PC-3 (cell line): ENCODE measurements at regions not wholly inside any gene's neighbourhood (a gene's known extent, or its start where the extent isn't known, plus 50 kb on each side); places are given as distances from the start of the nearest gene placed in this dataset.
A peak's percentile ranks its signal among the peaks of the same experiment; 100 is the strongest.

ENCODE experiments used
- ATAC-seq: fragments of 200-7000 bp; cut with Tn5 transposase; 2 replicates; pipeline ENCODE4 v1.9.1; 2020; ENCODE audit warnings: mild to moderate bottlenecking, moderate library complexity
- BruUV-seq: library from RNA; stranded (reverse); fragments of 400-500 nt; replicated peaks from 2 replicates; lab custom pipeline; 2021; lab: Mats Ljungman, UMichigan
- CTCF ChIA-PET: fragments of 300-600 bp; sonication (Branson Sonifier 250); formaldehyde crosslinking; loops from one replicate; lab custom pipeline; 2022; ENCODE audit warnings: antibody characterized with exemption; lab: Charles Lee
- POLR2A ChIA-PET: fragments of 300-600 bp; sonication (Branson Sonifier 250); formaldehyde crosslinking; loops from one replicate; lab custom pipeline; 2022; ENCODE audit warnings: antibody characterized with exemption; ENCODE audit not compliant: unreplicated experiment; lab: Charles Lee
- DNase-seq: peaks from one replicate; pipeline ENCODE4 v3.0.0-alpha.2; 2015
- H2AFZ ChIP-seq: fragments of 300-600 bp; sonication (generic); 2 replicates; pipeline ENCODE4 v1.6.0; 2016; ENCODE audit warnings: antibody characterized with exemption, low read length
- H3F3A ChIP-seq: fragments of 300-600 bp; sonication (generic); one replicate; pipeline ENCODE4 v1.6.0; 2017; ENCODE audit warnings: antibody characterized with exemption, low read length, control low read depth, mild to moderate bottlenecking; ENCODE audit not compliant: unreplicated experiment
- H3K27ac ChIP-seq: fragments of 300-600 bp; sonication (generic); 2 replicates; pipeline ENCODE4 v1.5.1; 2016; ENCODE audit warnings: mild to moderate bottlenecking, low read length
- H3K27me3 ChIP-seq: fragments of 300-600 bp; sonication (generic); 2 replicates; pipeline ENCODE4 v1.6.1; 2016; ENCODE audit warnings: low read length, mixed read lengths
- H3K36me3 ChIP-seq: fragments of 300-600 bp; sonication (generic); 2 replicates; pipeline ENCODE4 v1.6.1; 2016; ENCODE audit warnings: low read depth, mixed run types, low read length, mixed read lengths
- H3K4me1 ChIP-seq: fragments of 300-600 bp; sonication (generic); 2 replicates; pipeline ENCODE4 v1.5.1; 2016; ENCODE audit warnings: low read length; ENCODE audit not compliant: insufficient read depth
- H3K4me2 ChIP-seq: fragments of 300-600 bp; sonication (generic); 2 replicates; pipeline ENCODE4 v1.6.0; 2016; ENCODE audit warnings: low read length
- H3K4me3 ChIP-seq: fragments of 300-600 bp; sonication (generic); 2 replicates; pipeline ENCODE4 v1.5.1; 2016; ENCODE audit warnings: mild to moderate bottlenecking, low read length, mixed read lengths
- H3K79me2 ChIP-seq: fragments of 300-600 bp; sonication (generic); 2 replicates; pipeline ENCODE4 v1.6.1; 2017; ENCODE audit warnings: low read length, mixed read lengths
- H3K9ac ChIP-seq: fragments of 300-600 bp; sonication (generic); 2 replicates; pipeline ENCODE4 v1.6.0; 2016; ENCODE audit warnings: mild to moderate bottlenecking, low read length
- H3K9me2 ChIP-seq: fragments of 300-600 bp; sonication (generic); replicated peaks from 2 replicates; pipeline ENCODE4 v1.6.1; 2016; ENCODE audit warnings: mixed run types, low read length, mixed read lengths
- H3K9me3 ChIP-seq: fragments of 300-600 bp; sonication (generic); 2 replicates; pipeline ENCODE4 v1.6.1; 2016; ENCODE audit warnings: low read length, mixed read lengths
- H4K20me1 ChIP-seq: fragments of 300-600 bp; sonication (generic); 2 replicates; pipeline ENCODE4 v1.6.1; 2016; ENCODE audit warnings: low read length, mixed read lengths
- EZH2 ChIP-seq: fragments of 300-600 bp; sonication (generic); IDR thresholded peaks from one replicate; pipeline ENCODE4 v1.6.1; 2017; ENCODE audit warnings: antibody characterized with exemption, mild to moderate bottlenecking, low read length; ENCODE audit not compliant: unreplicated experiment
- EZH2phosphoT487 ChIP-seq: fragments of 300-600 bp; sonication (generic); IDR thresholded peaks from 2 replicates; pipeline ENCODE4 v1.6.1; 2018; ENCODE audit warnings: mild to moderate bottlenecking, antibody characterized with exemption, low read length, borderline replicate concordance
- intact Hi-C: fragments of 100-400 bp; cut with micrococcal nuclease; formaldehyde crosslinking; loops from 2 replicates; pipeline ENCODE4 v1.9.0; 2023
- TF ChIP-seq, protein P1 (sequence below): fragments of 300-600 bp; sonication (generic); conservative IDR thresholded peaks from 2 replicates; pipeline ENCODE4 v1.5.1; 2017; ENCODE audit warnings: antibody characterized with exemption, low read depth, mild to moderate bottlenecking, low read length

DNA sequence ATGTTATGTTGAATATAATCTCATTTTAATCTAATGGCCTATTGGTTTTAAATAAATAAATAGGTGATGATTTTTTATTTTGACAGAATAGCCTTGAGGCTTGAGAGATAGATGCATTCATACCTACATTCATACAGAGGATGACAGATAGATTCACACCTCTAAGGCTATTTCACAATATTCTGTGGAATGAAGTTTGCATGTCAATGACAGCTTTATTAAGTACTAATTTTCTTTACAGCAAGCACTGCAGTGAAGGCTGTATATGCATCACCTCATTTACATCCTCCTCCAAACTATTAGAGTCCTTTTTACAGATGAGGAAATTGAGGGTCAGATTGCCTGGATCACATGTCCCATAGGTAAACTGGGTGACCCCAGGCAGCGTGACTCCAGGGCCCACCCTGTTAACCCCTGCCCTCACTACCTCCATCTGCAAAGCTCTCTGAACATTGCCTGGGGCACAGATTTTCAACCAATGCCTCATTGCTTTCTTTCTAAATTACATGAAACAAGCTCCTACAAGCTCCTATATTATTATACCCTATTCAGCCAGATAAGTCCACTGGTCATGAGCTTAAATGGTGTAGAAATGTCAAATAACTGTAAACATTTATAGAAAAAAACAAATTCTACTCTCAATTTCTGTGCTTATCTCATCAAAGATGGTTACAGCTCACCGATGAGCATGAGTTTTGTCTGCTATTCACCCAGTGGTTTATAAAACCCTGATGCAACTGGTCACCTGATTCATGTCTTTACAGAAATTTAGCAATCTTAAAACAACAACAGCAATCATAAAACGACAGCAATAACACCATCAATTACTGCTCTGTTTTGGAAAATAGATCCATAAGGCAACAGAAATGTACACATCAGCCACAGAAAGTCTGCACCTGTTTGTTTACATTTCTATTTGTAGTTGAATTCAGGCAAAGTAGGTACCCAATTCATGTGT is 338.0 kb downstream of the NSG2 start:
- BruUV-seq, result no TSS peak
- Histone ChIP-seq H4K20me1 (no peaks in the 10 kb centered on the region), H3K4me1 (peaks cover 16% of the 10 kb centered on the region), H3K9me2 (no peaks in the 10 kb centered on the region), H3K79me2 (no peaks in the 10 kb centered on the region), H3K9me3 (no peaks in the 10 kb centered on the region), H3K27me3 (no peaks in the 10 kb centered on the region), H3K4me2 (peak overlapping the region; percentile 63; the same call in 1 of the 2 replicates), H3K36me3 (no peaks in the 10 kb centered on the region), H3K9ac (peak overlapping the region; percentile 40; the same call in 1 of the 2 replicates), H3F3A (no peaks in the 10 kb centered on the region), H2AFZ (no peak overlapping the region), H3K27ac (peak overlapping the region; percentile 76), H3K4me3 (no peak overlapping the region)
- ATAC-seq (no peak), DNase-seq (no peak)
- intact Hi-C loops, result no loop called here
- TF ChIP-seq EZH2 (no peak), EZH2phosphoT487 (no peak)
- TF ChIP-seq, protein P1, sequence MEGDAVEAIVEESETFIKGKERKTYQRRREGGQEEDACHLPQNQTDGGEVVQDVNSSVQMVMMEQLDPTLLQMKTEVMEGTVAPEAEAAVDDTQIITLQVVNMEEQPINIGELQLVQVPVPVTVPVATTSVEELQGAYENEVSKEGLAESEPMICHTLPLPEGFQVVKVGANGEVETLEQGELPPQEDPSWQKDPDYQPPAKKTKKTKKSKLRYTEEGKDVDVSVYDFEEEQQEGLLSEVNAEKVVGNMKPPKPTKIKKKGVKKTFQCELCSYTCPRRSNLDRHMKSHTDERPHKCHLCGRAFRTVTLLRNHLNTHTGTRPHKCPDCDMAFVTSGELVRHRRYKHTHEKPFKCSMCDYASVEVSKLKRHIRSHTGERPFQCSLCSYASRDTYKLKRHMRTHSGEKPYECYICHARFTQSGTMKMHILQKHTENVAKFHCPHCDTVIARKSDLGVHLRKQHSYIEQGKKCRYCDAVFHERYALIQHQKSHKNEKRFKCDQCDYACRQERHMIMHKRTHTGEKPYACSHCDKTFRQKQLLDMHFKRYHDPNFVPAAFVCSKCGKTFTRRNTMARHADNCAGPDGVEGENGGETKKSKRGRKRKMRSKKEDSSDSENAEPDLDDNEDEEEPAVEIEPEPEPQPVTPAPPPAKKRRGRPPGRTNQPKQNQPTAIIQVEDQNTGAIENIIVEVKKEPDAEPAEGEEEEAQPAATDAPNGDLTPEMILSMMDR, result no peak
- POLR2A ChIA-PET, result no interaction called here
- CTCF ChIA-PET, result no interaction called here

DNA sequence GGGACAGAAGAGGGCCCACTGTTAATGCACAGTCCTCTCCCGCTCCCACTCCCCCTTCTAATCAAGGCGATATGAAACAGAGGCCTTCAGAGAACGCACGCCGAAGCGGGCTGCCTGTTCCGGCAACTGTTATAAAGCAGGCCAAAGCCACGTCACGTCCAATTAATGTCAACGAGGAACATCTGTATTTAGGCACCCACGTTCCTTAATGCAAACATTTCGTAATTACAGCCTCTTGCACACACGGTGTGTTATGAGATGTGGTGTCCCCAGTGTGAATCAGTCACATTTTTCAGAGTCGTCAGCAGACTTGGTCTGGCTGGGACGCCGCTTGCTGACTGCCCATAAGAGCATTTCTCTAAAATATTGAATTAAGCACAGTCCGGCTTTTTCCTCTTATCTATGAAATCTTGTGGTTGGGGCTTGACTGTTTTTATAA is 339.0 kb downstream of the NSG2 start:
- ATAC-seq (no peak), DNase-seq (no peak)
- Histone ChIP-seq H4K20me1 (no peaks in the 10 kb centered on the region), H3K4me3 (no peak overlapping the region), H3K79me2 (no peaks in the 10 kb centered on the region), H3K27me3 (no peaks in the 10 kb centered on the region), H3K27ac (no peak overlapping the region), H3K4me2 (no peak overlapping the region), H3F3A (no peaks in the 10 kb centered on the region), H3K9me2 (no peaks in the 10 kb centered on the region), H3K36me3 (no peaks in the 10 kb centered on the region), H2AFZ (no peak overlapping the region), H3K9ac (no peak overlapping the region), H3K9me3 (no peaks in the 10 kb centered on the region), H3K4me1 (peaks cover 16% of the 10 kb centered on the region)
- ChIA-PET POLR2A (no interaction called here), CTCF (no interaction called here)
- intact Hi-C loops, result no loop called here
- TF ChIP-seq, protein P1, result no peak
- TF ChIP-seq EZH2 (no peak), EZH2phosphoT487 (no peak)
- no TSS peak for BruUV-seq

GRCh38 chr5:174386306-174386705 is 338.1 kb upstream of the MSX2 start:
- CTCF ChIA-PET, result no interaction called here

More at GRCh38 chr5:174386306-174386705, 338.1 kb upstream of the MSX2 start:
- H3K27ac ChIP-seq, result no peak overlapping the region
- POLR2A ChIA-PET, result no interaction called here
- TF ChIP-seq, protein P1, result no peak
- TF ChIP-seq EZH2 (no peak), EZH2phosphoT487 (no peak)
- H3K9me2 ChIP-seq, result no peaks in the 10 kb centered on the region
- H3K79me2 ChIP-seq, result no peaks in the 10 kb centered on the region
- no TSS peak for BruUV-seq
- ATAC-seq (no peak), DNase-seq (peak; percentile 5)
- H3F3A ChIP-seq, result no peaks in the 10 kb centered on the region
- H3K36me3 ChIP-seq, result no peaks in the 10 kb centered on the region
- no peak overlapping the region for H3K4me3 ChIP-seq
- H3K9me3 ChIP-seq, result no peaks in the 10 kb centered on the region
- no peaks in the 10 kb centered on the region for H3K27me3 ChIP-seq
- H3K9ac ChIP-seq, result no peak overlapping the region
- H3K4me2 ChIP-seq, result no peak overlapping the region
- intact Hi-C loops, result no loop called here
- no peaks in the 10 kb centered on the region for H4K20me1 ChIP-seq
- no peak overlapping the region for H2AFZ ChIP-seq
- H3K4me1 ChIP-seq, result peaks cover 16% of the 10 kb centered on the region
